ENCODE measurements at regions not wholly inside any gene's neighbourhood (a gene's known extent, or its start where the extent isn't known, plus 50 kb on each side); places are given as distances from the start of the nearest gene placed in this dataset.

GRCh38 chr1:56413671-56414199 lies 165.6 kb downstream of the PLPP3 start (continued):
- TF ChIP-seq EP300 (IDR thresholded peaks at IDR 0.05; ENCODE audit: low read depth in 2 of 2, low read length in 2 of 2): peak in 1 of 2 experiments; percentile 34; a peak in 1 of 4 replicates
- no peak; the same call in 1 of the 2 replicates for TF ChIP-seq EP300 (CRISPR knock-in tag; IDR thresholded peaks at IDR 0.05; ENCODE audit: borderline replicate concordance)
- peak; percentile 83 for TF ChIP-seq AHDC1 (CRISPR knock-in tag; IDR thresholded peaks at IDR 0.05; ENCODE audit: borderline replicate concordance)
- TF ChIP-seq ZBTB14 (CRISPR knock-in tag; IDR thresholded peaks at IDR 0.05): no peak
- no peak for TF ChIP-seq ZNF569 (CRISPR knock-in tag; IDR thresholded peaks at IDR 0.05; ENCODE audit: borderline replicate concordance)
- TF ChIP-seq HOXA3 (CRISPR knock-in tag; IDR thresholded peaks at IDR 0.05): peak; percentile 67; the same call in 1 of the 2 replicates
- TF ChIP-seq ZNF329 (CRISPR knock-in tag; IDR thresholded peaks at IDR 0.05; ENCODE audit: low read depth): peak; percentile 57; the same call in 1 of the 2 replicates
- no peak for TF ChIP-seq ZNF577 (CRISPR knock-in tag; IDR thresholded peaks at IDR 0.05; ENCODE audit: borderline replicate concordance, low read depth)
- no peak for TF ChIP-seq KLF15 (CRISPR knock-in tag; IDR thresholded peaks at IDR 0.05; ENCODE audit: borderline replicate concordance)
- no peak for TF ChIP-seq HNF1A (IDR thresholded peaks at IDR 0.05; ENCODE audit: low read depth)
- no peak for TF ChIP-seq HNF1A (CRISPR knock-in tag; IDR thresholded peaks at IDR 0.05; ENCODE audit: borderline replicate concordance)
- TF ChIP-seq ZNF17 (CRISPR knock-in tag; IDR thresholded peaks at IDR 0.05): no peak
- no peak for TF ChIP-seq NFYB (CRISPR knock-in tag; IDR thresholded peaks at IDR 0.05)
- TF ChIP-seq BCL6 (CRISPR knock-in tag; IDR thresholded peaks at IDR 0.05): peak; percentile 27
- no peak for TF ChIP-seq SKIL (CRISPR knock-in tag; IDR thresholded peaks at IDR 0.05; ENCODE audit: borderline replicate concordance)
- no peak for TF ChIP-seq FOSL1 (CRISPR knock-in tag; IDR thresholded peaks at IDR 0.05; ENCODE audit: borderline replicate concordance)
- no peak for TF ChIP-seq ZNF777 (CRISPR knock-in tag; IDR thresholded peaks at IDR 0.05)
